ENCODE measurements at regions not wholly inside any gene's neighbourhood (a gene's known extent, or its start where the extent isn't known, plus 50 kb on each side); places are given as distances from the start of the nearest gene placed in this dataset.

DNA sequence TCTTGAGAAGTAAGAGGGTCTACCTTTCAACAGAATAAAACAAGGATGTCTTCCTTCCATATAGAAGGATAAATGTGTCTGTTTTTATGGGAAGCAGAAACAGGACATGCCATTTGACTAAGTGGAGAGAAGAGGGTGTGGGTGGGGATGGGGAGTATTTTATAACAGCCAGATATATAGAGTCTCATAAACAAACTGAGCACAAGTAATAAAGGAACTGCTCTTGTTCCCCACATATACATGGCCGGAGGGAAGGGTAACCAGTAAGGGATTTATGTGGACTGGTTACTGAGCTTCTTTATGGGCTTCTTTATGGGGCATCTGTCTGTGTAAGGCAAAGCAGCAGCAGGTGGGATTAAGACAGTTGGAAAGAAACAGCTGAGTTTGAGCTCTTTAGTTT is 558.1 kb downstream of the REEP3 start:
- Histone ChIP-seq H3K36me3 (no peaks in the 10 kb centered on the region), H3K27me3 (peaks cover 0 to 3% (median 0%) of the 10 kb centered on the region in 4 donors), H3K27ac (no peak overlapping the region), H3K4me3 (no peak overlapping the region), H3K4me1 (no peaks in the 10 kb centered on the region), H3K9me3 (no peaks in the 10 kb centered on the region)
- TF ChIP-seq, protein P1, sequence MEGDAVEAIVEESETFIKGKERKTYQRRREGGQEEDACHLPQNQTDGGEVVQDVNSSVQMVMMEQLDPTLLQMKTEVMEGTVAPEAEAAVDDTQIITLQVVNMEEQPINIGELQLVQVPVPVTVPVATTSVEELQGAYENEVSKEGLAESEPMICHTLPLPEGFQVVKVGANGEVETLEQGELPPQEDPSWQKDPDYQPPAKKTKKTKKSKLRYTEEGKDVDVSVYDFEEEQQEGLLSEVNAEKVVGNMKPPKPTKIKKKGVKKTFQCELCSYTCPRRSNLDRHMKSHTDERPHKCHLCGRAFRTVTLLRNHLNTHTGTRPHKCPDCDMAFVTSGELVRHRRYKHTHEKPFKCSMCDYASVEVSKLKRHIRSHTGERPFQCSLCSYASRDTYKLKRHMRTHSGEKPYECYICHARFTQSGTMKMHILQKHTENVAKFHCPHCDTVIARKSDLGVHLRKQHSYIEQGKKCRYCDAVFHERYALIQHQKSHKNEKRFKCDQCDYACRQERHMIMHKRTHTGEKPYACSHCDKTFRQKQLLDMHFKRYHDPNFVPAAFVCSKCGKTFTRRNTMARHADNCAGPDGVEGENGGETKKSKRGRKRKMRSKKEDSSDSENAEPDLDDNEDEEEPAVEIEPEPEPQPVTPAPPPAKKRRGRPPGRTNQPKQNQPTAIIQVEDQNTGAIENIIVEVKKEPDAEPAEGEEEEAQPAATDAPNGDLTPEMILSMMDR (IDR thresholded peaks at IDR 0.05): no peak
- TF ChIP-seq POLR2A (IDR thresholded peaks at IDR 0.05): no peak
- intact Hi-C loops (cut with DNase I): no loop called here
- WGBS, 2 donors: 25 to 62% methylated on average over 1 of the region's 1 CpG
- no peak for DNase-seq

DNA sequence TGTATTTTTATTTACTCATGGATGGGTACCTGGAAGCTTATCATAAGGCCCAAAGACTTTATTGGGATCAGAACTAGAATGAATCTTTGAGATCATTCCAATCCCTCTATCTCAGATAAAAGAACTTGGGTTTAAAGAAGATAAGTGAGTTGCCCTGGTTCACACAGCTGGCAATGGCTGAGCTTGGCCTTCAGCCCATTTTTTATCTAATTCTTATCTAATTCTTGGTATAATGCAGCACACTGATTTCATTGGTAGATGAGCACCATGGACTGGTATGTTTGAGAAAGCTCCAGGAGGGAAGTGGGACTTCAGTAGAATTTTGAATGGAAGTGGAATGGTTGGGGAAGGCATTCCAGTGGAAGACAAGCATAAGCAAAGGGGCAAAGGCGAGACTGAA is 558.9 kb downstream of the REEP3 start:
- no peak overlapping the region for H3K4me3 ChIP-seq
- no peak overlapping the region for H3K27ac ChIP-seq
- WGBS, 2 donors: 50 to 70% methylated on average over 1 of the region's 1 CpG
- peaks cover 0 to 3% (median 0%) of the 10 kb centered on the region in 4 donors for H3K27me3 ChIP-seq
- intact Hi-C loops (cut with DNase I): no loop called here
- no peaks in the 10 kb centered on the region for H3K4me1 ChIP-seq
- no peaks in the 10 kb centered on the region for H3K36me3 ChIP-seq
- H3K9me3 ChIP-seq: no peaks in the 10 kb centered on the region
- DNase-seq: no peak
- TF ChIP-seq, protein P1 (IDR thresholded peaks at IDR 0.05): no peak
- TF ChIP-seq POLR2A (IDR thresholded peaks at IDR 0.05): no peak

DNA sequence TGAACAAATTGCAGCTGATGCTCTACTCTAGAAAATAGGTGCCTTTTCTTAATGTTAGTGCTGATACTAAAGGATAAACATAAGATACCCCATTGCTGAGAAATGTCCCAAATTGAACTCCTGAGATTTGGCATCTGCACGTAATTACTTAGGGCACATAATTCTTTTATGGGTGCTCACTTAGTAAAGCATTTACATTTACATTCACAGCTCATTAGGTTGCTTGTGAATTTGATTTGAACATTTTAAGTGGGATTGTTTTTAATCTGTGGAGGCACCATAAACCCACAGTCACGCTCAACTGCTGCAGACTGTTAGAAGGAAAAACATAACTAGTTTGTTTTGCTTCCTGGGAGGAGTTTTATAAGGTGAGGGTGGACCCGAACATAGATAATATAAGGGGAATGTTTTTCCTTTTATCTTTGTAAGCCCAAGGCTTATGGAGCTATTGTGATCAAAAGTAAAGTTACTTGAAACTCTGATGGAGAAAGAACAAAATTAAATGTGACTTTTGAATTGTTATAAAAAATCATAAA is 560.8 kb downstream of the REEP3 start:
- TF ChIP-seq, protein P1 (IDR thresholded peaks at IDR 0.05): no peak
- no peak for TF ChIP-seq POLR2A (IDR thresholded peaks at IDR 0.05)
- H3K27ac ChIP-seq: no peak overlapping the region
- peaks cover 0 to 3% (median 0%) of the 10 kb centered on the region in 4 donors for H3K27me3 ChIP-seq
- 53 to 54% methylated on average over 3 of the region's 3 CpGs for WGBS, 2 donors
- no peaks in the 10 kb centered on the region for H3K4me1 ChIP-seq
- H3K36me3 ChIP-seq: no peaks in the 10 kb centered on the region
- intact Hi-C loops (cut with DNase I): no loop called here
- H3K9me3 ChIP-seq: no peaks in the 10 kb centered on the region
- no peak overlapping the region for H3K4me3 ChIP-seq
- no peak for DNase-seq

DNA sequence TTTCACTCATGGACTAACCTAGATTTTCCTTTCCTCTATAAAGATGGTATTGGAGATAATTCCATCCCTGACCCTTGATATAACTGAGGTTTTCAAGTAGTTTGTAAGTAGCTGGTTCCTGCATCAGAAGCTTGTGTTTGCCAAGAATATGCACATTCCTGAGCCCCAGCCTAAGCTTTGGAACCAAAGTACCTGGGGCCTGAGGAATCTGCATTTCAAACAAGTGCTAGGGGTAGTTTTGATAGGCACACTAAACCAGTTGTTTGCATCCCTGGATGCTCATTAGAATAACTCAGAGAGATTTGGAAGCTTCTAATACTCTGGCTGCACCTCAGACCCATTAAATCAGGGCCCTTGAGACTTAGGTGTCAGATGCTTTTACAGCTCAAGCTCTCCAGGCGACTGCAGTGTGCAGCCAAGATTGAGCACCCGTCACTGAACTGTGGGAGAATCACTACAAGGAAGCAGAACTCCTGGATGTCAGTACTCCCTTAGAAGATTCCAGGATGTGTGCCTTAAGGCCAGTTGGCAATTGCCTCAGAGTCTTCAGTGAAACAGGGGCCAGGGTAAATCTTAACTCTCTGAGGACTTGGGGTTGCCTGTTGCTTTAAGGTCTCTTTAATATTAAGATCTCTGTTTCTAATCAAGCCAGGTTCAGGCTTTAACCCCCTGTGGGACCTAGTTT is 565.0 kb downstream of the REEP3 start:
- intact Hi-C loops (cut with DNase I): no loop called here
- H3K36me3 ChIP-seq: no peaks in the 10 kb centered on the region
- no peaks in the 10 kb centered on the region for H3K9me3 ChIP-seq
- H3K4me3 ChIP-seq: no peak overlapping the region
- TF ChIP-seq, protein P1 (IDR thresholded peaks at IDR 0.05): no peak
- no peak for TF ChIP-seq POLR2A (IDR thresholded peaks at IDR 0.05)
- WGBS, 2 donors: 50 to 57% methylated on average over 1 of the region's 2 CpGs
- no peak for DNase-seq
- H3K27me3 ChIP-seq: no peaks in the 10 kb centered on the region
- no peaks in the 10 kb centered on the region for H3K4me1 ChIP-seq
- H3K27ac ChIP-seq: no peak overlapping the region

DNA sequence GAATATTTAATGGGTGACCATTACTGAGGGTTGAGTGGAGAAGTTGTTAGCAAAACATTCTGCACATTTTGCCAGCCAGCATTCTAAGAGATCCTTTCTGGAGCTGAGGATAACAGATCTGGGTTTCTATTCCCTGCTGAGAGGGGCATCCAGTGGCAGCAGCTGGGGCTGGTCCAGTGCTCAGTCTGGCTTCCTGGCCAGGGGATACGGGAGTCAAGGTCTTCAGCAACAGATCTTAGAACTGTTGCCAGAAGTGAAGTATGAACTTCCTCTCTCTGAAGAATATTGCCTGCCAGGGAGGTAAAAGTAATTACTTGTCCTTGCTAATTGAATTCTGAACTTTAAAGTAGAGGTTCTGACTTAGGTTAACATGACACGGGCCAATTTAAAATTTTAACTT is 568.4 kb downstream of the REEP3 start:
- DNase-seq: no peak
- no peak overlapping the region for H3K27ac ChIP-seq
- no peaks in the 10 kb centered on the region for H3K4me1 ChIP-seq
- H3K9me3 ChIP-seq: no peaks in the 10 kb centered on the region
- H3K27me3 ChIP-seq: no peaks in the 10 kb centered on the region
- TF ChIP-seq, protein P1 (IDR thresholded peaks at IDR 0.05): no peak
- no peak for TF ChIP-seq POLR2A (IDR thresholded peaks at IDR 0.05)
- WGBS, 2 donors: 36 to 47% methylated on average over 2 of the region's 2 CpGs
- intact Hi-C loops (cut with DNase I): no loop called here
- H3K36me3 ChIP-seq: no peaks in the 10 kb centered on the region
- H3K4me3 ChIP-seq: no peak overlapping the region

All from esophagus squamous epithelium (tissue), 5 donors.